ENCODE measurements at regions not wholly inside any gene's neighbourhood (a gene's known extent, or its start where the extent isn't known, plus 50 kb on each side); places are given as distances from the start of the nearest gene placed in this dataset.

GRCh38 chr13:89937420-89937819 is 1410.1 kb upstream of the MIR17HG start:
- DNase-seq = no peak

- no peak for DNase-seq
Observed at GRCh38 chr13:89940383-89940782, 1407.1 kb upstream of the MIR17HG start.

GRCh38 chr13:89943139-89943538 is 1404.3 kb upstream of the MIR17HG start:
- DNase-seq = no peak

- DNase-seq = no peak
Observed at GRCh38 chr13:89950225-89950624, 1397.3 kb upstream of the MIR17HG start.

- no peak for DNase-seq
Observed at GRCh38 chr13:89951341-89951740, 1396.1 kb upstream of the MIR17HG start.

GRCh38 chr13:89953581-89953980 is 1393.9 kb upstream of the MIR17HG start:
- DNase-seq = no peak

GRCh38 chr13:89955773-89956172 is 1391.7 kb upstream of the MIR17HG start:
- DNase-seq = no peak

GRCh38 chr13:89959074-89959473 is 1388.4 kb upstream of the MIR17HG start:
- DNase-seq = no peak

GRCh38 chr13:89965252-89965651 is 1382.2 kb upstream of the MIR17HG start:
- no peak for DNase-seq

- no peak for DNase-seq
Observed at GRCh38 chr13:89966524-89966923, 1381.0 kb upstream of the MIR17HG start.

- no peak for DNase-seq
Observed at GRCh38 chr13:89967701-89968100, 1379.8 kb upstream of the MIR17HG start.

GRCh38 chr13:89968470-89968869 is 1379.0 kb upstream of the MIR17HG start:
- no peak for DNase-seq

- no peak for DNase-seq
Observed at GRCh38 chr13:89970353-89970709, 1377.2 kb upstream of the MIR17HG start.

GRCh38 chr13:89977203-89977602 is 1370.3 kb upstream of the MIR17HG start:
- DNase-seq = no peak

GRCh38 chr13:89980896-89981295 is 1366.6 kb upstream of the MIR17HG start:
- no peak for DNase-seq

- no peak for DNase-seq
Observed at GRCh38 chr13:89982407-89983095, 1364.9 kb upstream of the MIR17HG start.

GRCh38 chr13:89988206-89988605 is 1359.3 kb upstream of the MIR17HG start:
- no peak for DNase-seq

GRCh38 chr13:90003566-90003965 is 1343.9 kb upstream of the MIR17HG start:
- DNase-seq = no peak

GRCh38 chr13:90008707-90009149 is 1338.8 kb upstream of the MIR17HG start:
- no peak for DNase-seq

GRCh38 chr13:90014038-90014437 is 1333.4 kb upstream of the MIR17HG start:
- no peak for DNase-seq

- DNase-seq = no peak
Observed at GRCh38 chr13:90015565-90016507, 1331.7 kb upstream of the MIR17HG start.

- DNase-seq = no peak
Observed at GRCh38 chr13:90016688-90017087, 1330.8 kb upstream of the MIR17HG start.

GRCh38 chr13:90020536-90021070 is 1326.9 kb upstream of the MIR17HG start:
- DNase-seq = no peak

- no peak for DNase-seq
Observed at GRCh38 chr13:90027409-90027808, 1320.1 kb upstream of the MIR17HG start.

All from hippocampal formation (tissue), 2 donors.